Muscle of back (tissue), 3 donors: ENCODE measurements at regions not wholly inside any gene's neighbourhood (a gene's known extent, or its start where the extent isn't known, plus 50 kb on each side); places are given as distances from the start of the nearest gene placed in this dataset.
"Not testable (repeated sequence)": the region's sequence is repeated elsewhere in the genome, so short reads cannot be mapped to it uniquely, and the experiment has no call there.

Source experiments
- DNase-seq, 3 donors: peaks; one replicate each; pipeline versions ENCODE4 v3.0.0 to v3.0.0-alpha.2; 2013

DNA sequence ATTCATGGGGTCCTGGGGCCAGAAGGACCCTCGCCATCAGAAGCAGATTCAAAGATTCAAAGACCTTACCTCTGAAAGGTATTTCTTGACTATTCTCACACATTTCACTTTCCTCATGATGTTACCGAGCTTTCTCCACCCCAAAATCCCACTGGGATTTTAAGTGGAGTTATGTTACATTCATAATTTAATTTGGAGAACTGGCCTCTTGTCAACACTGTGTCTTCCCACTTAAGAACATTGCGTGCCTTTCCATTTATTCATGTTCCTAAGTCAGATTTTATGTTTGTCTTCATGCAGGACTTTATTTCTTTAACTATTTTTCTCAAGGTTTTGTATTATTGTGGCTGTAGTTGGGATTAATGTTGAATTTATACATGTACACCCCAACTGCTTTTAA, 123.5 kb upstream of the BMPER start:
- DNase-seq = peak in 2 of 3 donors; percentile 38 to 73

DNA sequence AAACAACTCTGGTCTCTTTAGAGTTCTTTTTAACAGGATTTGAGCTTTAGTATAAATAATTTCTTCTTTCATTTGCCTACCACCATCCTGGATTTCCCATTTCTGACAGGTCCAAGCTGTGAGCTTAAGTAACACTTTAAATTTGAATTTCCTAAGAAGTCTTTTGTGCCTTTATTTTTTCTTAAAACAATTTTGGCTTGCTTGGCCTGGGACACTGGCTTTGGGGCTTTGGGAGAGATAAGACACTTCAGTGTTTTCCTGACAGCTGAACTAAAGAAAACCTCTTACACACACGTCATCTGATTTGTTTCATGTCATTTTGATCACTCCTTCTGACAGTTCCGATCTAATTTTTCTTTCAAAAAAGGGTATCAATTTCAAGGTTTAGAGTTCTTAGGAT, 121.3 kb upstream of the BMPER start:
- DNase-seq = no peak

DNA sequence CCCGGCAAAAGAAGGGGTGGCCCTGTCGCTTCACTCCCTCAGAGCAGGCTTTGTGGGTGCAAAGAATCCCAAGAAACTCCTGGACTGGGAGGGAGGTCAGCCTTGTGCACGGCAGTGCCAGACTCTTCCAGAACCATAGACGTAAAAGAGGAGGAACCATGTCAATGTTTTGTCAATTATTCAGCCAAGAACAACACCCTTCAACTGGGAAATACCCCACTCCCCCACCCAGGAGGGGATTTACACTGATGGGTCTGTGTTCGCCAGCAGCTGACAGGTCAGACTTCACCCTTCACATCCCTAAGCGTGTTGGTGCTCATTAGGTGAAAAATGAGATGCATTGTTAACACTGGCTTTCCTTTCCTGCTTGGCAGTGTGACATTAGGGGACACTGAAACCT, 116.8 kb upstream of the BMPER start:
- DNase-seq = no peak

DNA sequence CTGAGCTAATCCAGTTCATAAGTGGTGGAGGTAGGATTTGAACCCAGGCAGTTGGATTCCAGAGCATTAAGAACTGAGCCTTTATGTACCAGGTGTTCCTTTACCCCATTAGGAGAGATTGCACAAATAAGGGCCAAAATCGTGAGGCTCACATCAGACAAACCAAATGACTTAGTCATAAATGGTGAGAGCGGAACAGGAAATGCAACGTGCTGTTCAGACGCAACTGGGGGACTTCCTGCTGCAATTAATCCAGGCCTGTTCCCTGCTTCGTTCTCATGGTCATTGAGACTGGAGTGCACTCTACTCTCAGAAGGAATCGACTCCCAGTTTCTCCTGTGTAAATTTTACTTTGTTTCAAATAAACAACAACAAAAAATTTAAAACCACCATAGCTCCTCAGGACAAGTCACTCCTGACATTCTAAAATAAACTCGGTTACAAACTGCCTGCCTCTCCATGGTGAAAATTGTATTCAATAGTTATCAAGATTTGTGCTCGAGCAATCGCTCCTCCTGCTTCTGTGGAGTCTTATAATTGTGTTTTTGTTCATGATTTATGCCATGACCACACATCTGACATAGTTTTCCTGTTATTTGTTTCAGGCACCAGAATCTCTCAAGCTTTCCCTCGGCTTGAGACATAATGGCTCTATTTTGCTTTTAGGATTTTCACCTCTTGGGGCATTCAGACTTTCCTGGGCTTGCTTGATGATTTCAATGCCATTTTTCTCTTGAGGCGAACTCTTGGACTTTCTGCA, 115.3 kb upstream of the BMPER start:
- DNase-seq = no peak

DNA sequence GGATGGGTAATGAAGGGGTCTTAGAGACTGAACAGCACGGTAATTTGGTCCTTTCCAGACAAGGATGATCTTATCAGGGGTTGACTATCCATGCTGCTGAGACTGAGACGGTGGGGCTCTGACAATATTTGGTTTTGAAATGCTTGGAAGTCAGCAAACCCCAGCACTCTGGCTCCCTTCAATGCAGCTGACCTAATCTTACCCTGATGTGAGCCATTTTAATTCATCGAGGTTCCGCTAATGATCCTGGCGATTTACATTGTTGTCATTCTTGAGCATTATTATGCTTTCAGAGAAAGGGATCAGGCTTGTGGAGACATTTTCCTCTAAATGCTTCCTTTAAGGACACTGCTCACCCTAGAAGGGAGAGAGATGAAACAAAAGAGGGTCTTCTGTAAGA, 114.6 kb upstream of the BMPER start:
- no peak for DNase-seq

DNA sequence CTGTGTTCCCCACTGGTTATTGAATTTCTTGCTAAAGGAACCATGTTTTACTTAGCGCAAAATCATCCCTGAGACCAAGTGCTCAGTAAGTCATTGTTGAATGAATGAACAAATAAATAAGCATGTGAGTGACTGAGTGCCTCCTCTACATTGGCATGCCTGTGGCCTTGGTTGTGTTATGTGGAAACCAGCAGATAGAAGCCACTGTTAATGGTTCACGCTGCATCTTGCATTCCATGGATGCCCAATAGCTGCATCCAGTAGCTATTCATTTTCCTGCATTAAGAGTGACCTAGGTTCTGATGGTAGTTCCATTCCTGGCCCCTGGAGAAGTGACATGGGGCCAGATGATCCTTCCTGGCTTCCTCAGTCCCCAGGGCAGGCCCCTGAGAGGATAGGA, 113.3 kb upstream of the BMPER start:
- DNase-seq = no peak

DNA sequence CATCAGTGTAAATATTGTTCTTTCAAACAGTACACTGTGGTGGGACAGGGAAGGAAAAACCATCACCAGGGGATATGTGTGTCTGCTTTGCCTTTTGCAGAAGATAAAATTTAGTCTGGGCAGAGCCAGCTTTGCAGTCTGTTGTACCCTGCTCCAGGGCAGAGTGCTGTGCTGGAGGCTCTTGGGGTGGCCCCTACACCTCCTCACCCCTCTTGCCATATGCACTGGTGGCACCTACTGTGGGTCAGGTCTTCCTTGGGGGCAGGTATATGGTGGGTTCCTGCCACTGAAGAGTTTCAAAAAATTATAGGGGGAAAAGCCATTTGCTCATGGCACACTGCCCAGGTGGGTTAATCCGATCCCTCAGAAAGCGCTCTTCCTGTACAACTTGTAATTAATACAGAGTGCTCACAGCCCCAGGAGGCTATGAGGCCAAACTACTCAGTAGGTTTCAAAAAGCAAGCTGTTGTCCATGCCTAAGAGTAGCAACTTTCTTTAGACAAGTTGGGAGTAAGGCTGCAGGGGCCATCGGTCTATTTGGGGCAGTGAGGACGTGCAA, 112.7 kb upstream of the BMPER start:
- no peak for DNase-seq

DNA sequence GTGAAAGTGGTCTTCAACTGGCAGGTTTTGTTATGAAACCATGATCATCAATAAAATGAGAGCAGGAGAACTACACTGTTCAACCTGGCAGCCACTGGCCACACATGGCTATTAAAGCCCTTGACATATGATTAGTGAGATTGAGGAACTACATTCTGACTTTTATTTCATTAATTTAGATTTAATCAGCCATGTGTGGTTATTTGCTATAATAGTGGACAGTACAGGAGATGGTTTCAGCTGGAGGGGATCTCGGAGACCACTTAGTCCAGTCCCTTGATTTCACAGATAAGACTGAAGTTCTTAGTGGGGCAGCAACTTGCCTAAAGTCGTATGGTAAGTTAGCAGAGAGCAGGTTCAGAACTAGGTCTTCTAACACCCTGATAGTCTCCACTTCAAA, 111.7 kb upstream of the BMPER start:
- DNase-seq = no peak

DNA sequence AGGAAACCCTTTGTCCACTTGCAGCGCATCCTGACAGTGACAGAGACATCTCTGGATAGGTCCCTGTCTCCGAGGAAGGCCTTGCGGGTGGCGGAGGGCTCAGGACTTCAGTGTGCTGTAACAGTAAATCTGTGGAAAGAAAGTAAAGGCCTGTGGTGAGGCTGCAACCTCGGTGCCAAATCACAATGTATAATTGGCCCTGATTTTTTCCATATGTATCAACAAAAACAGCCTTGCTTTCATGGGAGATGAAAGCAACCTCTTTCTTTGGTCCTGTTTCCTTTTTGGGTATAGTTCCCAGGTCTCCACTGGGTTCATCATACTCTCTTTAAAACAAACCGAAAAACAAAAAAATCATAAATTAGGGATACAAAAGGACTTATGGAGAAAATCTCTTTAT, 110.9 kb upstream of the BMPER start:
- no peak for DNase-seq

DNA sequence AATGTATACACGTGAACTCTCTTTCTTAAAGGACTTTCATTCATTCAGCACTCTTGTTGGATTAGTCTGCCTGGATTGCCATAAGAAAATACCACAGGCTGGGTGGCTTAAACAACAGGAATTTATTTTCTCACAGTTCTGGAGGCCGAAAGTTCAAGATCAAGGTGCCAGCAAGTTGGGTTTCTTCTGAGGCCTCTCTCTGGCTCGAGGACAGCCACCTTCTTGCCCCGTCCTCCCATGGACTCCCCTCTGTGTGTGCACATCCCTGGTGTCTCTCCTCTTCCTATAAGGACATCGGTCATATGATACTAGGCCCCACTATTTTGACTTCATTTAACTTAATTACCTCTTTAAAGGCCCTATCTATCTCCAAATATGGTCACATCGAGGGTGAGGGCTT, 110.4 kb upstream of the BMPER start:
- no peak for DNase-seq

DNA sequence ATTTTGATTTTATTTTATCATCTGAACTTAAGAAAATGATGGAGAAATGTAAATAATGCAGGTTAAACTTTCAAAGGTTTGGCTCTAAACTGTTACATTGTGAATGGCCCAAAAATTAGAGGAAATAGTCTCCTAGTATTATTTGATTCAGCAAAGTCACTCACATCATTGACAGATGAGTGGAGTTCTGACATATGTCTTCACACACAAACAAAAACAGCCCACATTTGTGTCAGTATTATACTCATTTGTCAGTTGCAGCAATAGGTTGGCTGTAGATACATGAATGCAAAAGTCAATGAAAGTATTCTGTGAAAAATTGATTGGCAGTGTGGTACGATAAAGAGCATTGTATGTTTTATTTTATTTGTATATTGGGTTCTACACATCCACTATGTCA, 108.8 kb upstream of the BMPER start:
- DNase-seq = no peak

DNA sequence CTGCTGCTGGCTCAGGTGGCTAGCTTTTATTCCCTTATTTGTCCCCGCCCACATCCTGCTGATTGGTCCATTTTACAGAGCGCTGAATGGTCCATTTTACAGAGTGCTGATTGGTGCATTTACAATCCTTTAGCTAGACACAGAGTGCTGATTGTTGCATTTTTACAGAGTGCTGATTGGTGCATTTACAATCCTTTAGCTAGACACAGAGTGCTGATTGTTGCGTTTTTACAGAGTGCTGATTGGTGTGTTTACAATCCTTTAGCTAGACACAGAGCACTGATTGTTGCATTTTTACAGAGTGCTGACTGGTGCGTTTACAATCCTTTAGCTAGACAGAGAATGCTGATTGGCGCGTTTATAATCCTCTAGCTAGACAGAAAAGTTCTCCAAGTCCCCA, 107.8 kb upstream of the BMPER start:
- DNase-seq = not testable (repeated sequence)

DNA sequence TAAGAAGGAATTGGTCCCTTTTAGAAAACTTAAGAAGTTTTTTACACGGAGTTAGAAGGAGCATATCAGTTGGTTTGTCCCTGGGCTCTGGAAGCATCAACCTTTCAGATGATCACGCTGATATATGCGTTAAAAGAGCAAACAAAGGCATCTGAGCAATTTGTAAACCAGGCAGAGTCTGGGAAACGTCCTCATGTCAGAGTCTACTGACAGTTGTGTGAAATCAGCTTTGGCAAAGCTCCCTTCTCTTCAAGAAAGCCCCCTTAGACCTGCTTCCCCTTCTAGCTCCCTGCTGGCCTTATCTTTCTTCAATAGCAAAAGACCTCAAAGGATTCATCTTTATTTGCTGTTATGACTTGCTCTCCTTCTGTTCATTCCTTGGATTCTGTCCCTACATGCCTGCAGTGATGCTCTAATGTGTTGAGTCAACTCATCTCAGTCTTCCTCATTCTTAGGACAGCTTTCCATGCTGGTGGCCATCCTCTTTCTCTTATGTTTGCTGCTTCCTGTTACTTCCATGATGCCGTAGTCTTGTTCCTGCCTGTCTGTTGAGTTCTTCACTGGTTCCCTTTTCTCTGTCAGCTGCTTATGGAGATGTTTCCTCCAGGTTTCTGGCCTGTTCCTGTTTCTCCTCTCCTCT, 106.5 kb upstream of the BMPER start:
- DNase-seq = no peak

DNA sequence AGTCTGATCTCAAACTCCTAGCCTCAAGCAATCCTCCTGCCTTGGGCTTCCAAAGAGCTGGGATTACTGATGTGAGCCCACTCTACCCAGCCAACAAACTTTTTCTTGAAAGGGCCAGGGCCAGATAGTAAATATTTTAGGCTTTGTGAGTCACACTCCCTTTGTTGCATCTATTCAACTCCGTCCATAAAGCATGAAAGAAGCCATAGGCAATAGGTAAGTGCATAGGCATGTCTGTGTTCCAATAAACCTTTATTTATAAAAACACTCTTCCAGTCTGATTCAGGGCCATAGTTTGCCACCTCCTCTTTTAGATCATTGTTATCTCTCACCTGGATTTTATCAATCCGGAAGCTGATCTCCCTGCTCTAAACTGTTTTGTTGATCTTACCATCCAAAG, 105.6 kb upstream of the BMPER start:
- no peak for DNase-seq

DNA sequence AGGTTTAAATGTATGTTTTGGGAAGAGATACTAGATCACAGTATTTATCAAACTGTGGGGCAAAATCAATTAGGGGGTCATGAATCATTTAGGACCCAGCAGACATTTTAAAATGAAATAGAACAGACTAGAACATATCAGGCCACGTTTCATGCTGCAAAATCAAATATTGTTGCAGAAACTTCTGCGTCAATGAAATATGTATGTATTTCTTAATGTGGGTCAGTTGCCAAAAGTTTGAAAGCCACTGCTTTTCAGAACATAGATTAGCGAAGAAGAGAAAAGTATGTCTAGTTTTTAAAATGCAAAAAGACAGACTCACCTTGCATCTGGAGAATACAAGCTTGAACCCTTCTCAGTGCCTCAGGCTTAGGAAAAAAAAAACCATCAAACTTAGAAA, 102.7 kb upstream of the BMPER start:
- DNase-seq = peak in 1 of 3 donors; percentile 32

DNA sequence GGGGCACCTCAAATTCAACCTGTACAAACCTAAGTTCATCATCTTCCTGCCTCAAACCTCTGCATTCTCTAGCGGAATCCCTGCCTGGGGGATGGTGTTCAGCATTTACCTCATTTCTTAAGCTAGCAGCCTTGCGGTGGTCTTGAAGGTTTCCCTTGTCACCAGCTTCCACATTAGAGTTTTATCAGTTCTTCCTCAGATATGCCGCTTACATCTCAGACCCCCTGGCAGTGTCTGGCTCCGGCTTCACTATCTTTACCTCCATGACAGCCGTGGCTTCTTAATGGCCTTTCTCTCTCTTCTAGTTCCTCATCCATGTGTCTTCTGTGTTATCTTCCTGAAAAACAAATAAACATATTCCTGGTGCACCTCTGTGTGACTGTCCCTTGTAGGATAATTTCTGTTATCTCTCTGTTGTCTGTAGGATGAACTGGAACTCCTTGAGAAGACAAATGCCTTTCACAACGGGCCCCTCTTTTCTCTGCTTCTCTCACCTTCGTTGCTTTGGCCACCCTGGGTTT, 101.1 kb upstream of the BMPER start:
- DNase-seq = no peak

DNA sequence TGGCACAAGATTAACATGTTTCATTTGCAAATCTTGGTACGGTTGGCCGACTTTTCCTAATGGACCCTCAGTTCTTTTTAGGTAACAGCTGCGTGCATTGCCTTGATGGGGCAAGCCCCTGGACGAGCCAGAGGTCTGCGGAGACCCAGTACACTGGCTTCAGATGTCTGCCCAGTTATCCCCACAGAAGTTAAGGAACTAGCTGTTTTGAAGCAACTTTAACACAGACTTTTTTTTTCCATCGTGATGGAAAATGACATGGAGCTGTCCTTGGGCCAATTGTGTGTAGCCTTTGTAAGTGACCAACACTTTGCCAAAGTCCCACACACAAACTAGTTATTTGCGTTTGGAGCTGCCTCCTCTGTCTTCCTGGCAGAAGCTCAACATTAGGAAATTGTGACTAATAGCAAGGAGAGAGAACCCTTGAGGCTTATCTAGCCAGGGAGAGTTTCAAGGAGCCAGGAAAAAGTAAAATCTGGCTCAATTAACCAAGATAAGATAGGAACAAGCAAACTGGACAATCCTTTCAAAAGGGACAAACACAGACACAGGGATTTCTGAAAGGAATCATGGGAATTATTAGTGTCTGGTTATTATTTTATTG, 99.6 kb upstream of the BMPER start:
- DNase-seq = peak in 2 of 3 donors; percentile 55 to 73

DNA sequence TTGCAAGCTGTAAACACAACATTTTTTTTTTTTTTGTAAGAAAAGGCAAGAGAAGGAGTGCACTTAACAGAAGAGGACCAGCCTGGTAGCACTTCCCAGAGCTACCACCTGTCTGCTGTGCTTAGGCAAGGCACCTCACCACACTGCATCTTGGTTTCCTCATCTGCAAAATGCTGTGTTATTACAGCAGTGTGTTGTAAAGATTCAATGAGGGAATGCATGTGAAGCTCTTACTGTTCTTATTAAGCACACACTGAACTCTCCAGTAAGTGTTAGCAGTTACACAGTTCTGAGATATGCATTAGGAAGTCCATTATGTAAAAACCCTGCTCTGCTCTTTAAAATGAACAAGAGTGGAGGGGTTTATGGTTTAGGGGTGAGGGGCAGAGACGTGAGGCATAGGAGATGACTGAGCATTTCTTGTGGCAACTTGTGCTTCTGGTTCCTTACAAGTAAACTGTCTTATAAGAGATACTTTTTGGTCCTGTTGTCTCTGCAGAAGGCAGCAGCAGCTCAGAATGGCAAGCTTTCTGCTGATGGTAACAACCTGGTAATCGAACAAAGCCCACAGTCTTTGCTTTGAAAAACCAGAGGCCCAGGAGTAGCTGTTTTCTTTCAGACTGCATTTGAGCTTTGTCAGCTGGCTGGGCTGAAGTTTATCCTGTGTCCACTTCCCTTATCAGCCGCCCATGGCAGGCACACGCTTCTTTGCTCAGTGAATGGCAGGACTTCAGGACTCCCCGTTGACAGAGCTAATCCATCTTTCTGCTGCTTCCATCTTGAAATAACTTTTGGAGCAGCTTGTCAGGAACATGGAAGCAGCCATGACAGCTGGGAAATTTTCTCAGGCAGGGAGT, 98.8 kb upstream of the BMPER start:
- DNase-seq = no peak

DNA sequence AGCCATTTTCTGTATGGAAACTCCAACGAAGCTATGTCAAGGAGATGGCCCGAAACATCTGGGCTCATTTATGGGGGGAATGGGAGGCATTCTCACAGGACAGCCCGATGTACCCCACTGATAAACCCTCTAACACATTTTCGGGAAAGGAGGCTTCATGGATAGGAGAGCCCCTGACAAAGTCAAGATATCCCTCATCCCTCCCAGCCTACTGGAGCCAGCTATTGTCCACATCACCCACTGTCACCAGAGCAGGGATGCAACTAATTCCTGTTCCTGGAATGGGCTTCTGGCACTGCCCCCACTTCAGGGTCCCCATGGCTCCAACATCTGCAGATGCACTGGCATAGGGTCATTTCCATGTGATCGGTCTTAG, 98.2 kb upstream of the BMPER start:
- DNase-seq = no peak

DNA sequence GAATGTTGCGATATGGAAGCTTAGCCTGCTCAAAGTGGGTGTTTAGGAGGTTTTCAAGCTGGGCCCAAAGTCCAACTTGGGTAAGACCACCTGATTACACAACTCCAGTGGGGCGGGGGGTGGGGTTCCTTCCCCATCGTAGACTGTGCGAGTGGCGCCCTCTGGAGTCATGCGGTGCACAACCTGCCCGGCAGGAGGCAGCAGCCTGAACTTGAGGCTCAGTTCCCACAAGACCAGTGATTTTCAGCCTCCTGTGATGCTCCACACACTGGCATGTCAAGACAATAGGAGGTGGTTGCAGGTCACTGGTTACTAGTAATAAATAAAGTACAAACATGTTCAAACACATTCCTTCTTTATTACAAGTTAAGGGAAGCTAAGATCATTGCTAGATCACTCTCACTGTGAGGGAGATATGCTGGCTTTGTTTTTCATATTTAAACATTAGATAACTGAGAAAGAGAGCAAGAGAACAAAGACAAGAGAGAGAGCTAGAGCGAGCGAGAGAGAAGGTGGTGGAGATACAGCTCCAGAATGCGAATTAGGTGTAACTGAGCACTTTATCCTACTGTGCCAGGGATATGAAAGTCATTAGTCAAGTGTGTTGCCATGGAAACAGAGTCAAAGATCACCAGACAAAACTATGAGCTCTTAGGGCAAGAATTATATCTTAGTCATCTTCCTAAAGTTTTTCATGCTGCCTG, 97.4 kb upstream of the BMPER start:
- DNase-seq = no peak

DNA sequence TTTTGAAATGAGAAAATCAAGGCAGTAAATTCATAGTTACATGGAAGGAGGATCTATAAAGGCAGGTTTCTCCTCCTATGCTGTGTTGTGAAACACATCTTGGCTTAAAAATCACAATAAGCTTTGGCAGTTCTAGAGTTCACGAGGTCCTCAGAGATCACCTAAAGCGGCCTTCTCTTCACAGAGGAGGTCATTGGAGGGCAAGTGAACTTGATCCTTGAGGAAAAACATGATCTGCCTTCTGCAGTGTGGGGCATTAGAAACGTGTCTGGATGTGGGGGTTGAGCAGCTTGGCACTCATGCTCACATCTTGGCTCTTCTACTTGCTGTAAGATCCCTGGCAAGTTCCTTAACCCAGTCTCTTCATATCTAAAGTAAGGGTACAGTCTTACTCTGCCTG, 96.1 kb upstream of the BMPER start:
- peak in 1 of 3 donors; percentile 55 for DNase-seq
